Activated T-helper 1 cell treated with anti-CD3 and anti-CD28 coated beads, Interleukin-12 subunit alpha, Interleukin-12 subunit beta, Interleukin-2, Interleukin-4 antibody, amounts not matched to agents 30 ng/mL and 10 ng/mL and 1 ng/mL, durations not matched to agents 14 hours and 24 hours and 36 hours (primary cell): ENCODE measurements at regions not wholly inside any gene's neighbourhood (a gene's known extent, or its start where the extent isn't known, plus 50 kb on each side); places are given as distances from the start of the nearest gene placed in this dataset.

Experiments used
- DNase-seq: peaks from one replicate; pipeline ENCODE4 v3.0.0; 2021; ENCODE audit warnings: low spot score
- H3K27ac Mint-ChIP-seq: one replicate; pipeline ENCODE4 v1.8.0; 2021; ENCODE audit warnings: mild to moderate bottlenecking, mixed read lengths
- H3K27me3 Mint-ChIP-seq: one replicate; pipeline ENCODE4 v1.8.0; 2022; ENCODE audit warnings: mild to moderate bottlenecking, moderate library complexity, mixed read lengths; ENCODE audit not compliant: insufficient read depth
- H3K36me3 Mint-ChIP-seq: one replicate; pipeline ENCODE4 v1.8.0; 2021; ENCODE audit warnings: low read depth, mixed read lengths
- H3K4me1 Mint-ChIP-seq: one replicate; pipeline ENCODE4 v1.8.0; 2021; ENCODE audit warnings: low read depth, mixed read lengths
- H3K4me3 Mint-ChIP-seq: one replicate; pipeline ENCODE4 v1.8.0; 2021; ENCODE audit warnings: mild to moderate bottlenecking, moderate library complexity, mixed read lengths
- H3K9me3 Mint-ChIP-seq: one replicate; pipeline ENCODE4 v1.8.0; 2021; ENCODE audit warnings: mixed read lengths
- intact Hi-C: fragments of 100-400 bp; cut with micrococcal nuclease; formaldehyde crosslinking; loops from one replicate; pipeline ENCODE4 v1.15.1; 2024

- Mint-ChIP-seq H3K9me3 (no peaks in the 10 kb centered on the region), H3K27ac (peak overlapping the region; percentile 87), H3K4me3 (no peak overlapping the region), H3K4me1 (no peaks in the 10 kb centered on the region), H3K36me3 (no peaks in the 10 kb centered on the region), H3K27me3 (no peaks in the 10 kb centered on the region)
- DNase-seq, result no peak
- intact Hi-C loops, result no loop called here
Observed at GRCh38 chr7:41134300-41135255, 568.3 kb downstream of the INHBA start.

DNA sequence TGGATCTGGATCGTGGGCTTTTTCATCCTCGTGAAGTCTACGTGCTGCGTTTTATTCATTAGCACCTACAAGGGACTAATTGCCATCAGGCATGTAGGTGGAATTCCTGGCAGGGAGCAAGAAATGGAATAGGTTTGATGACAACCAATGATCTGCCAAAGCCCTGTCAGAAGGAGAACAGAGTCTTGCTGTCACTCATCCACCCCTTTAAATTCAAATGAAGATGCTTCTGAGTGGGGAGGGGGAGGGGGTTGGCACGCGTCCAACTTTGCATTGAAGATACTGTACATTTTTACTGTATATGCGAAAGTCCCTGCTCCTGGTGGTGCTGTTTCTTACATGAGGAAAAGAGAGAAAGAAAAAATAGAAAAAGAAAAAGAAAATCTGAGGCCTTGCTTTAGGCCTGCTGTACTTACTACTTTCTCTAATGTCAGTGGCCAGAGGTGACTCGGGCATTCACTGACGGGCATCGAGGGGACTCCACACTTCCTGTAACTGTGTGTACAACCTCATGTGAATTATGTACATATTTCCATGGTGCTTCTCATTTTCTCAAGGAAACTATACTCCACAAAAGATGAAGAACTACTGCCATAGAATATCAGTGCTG, 569.1 kb downstream of the INHBA start:
- H3K36me3 Mint-ChIP-seq, result no peaks in the 10 kb centered on the region
- H3K27me3 Mint-ChIP-seq, result no peaks in the 10 kb centered on the region
- DNase-seq, result no peak
- H3K9me3 Mint-ChIP-seq, result no peaks in the 10 kb centered on the region
- H3K27ac Mint-ChIP-seq, result no peak overlapping the region
- H3K4me3 Mint-ChIP-seq, result no peak overlapping the region
- intact Hi-C loops, result no loop called here
- H3K4me1 Mint-ChIP-seq, result no peaks in the 10 kb centered on the region

- no peak for DNase-seq
- H3K27me3 Mint-ChIP-seq, result no peaks in the 10 kb centered on the region
- intact Hi-C loops, result no loop called here
- H3K9me3 Mint-ChIP-seq, result no peaks in the 10 kb centered on the region
- no peaks in the 10 kb centered on the region for H3K4me1 Mint-ChIP-seq
- no peak overlapping the region for H3K27ac Mint-ChIP-seq
- H3K36me3 Mint-ChIP-seq, result no peaks in the 10 kb centered on the region
- H3K4me3 Mint-ChIP-seq, result no peak overlapping the region
Observed at GRCh38 chr7:41131956-41132355, 570.9 kb downstream of the INHBA start.

- Mint-ChIP-seq H3K4me3 (no peak overlapping the region), H3K27ac (no peak overlapping the region), H3K36me3 (no peaks in the 10 kb centered on the region), H3K4me1 (no peaks in the 10 kb centered on the region), H3K9me3 (no peaks in the 10 kb centered on the region), H3K27me3 (no peaks in the 10 kb centered on the region)
- intact Hi-C loops, result no loop called here
- no peak for DNase-seq
Observed at GRCh38 chr7:41130561-41131236, 572.2 kb downstream of the INHBA start.

GRCh38 chr7:41130086-41130485, 572.8 kb downstream of the INHBA start:
- H3K27me3 Mint-ChIP-seq, result no peaks in the 10 kb centered on the region
- DNase-seq, result no peak
- no peak overlapping the region for H3K4me3 Mint-ChIP-seq
- intact Hi-C loops, result no loop called here
- no peaks in the 10 kb centered on the region for H3K4me1 Mint-ChIP-seq
- H3K27ac Mint-ChIP-seq, result no peak overlapping the region
- no peaks in the 10 kb centered on the region for H3K36me3 Mint-ChIP-seq
- H3K9me3 Mint-ChIP-seq, result no peaks in the 10 kb centered on the region

- Mint-ChIP-seq H3K4me3 (no peak overlapping the region), H3K27ac (no peak overlapping the region), H3K4me1 (no peaks in the 10 kb centered on the region), H3K36me3 (no peaks in the 10 kb centered on the region), H3K27me3 (no peaks in the 10 kb centered on the region), H3K9me3 (peaks cover 4% of the 10 kb centered on the region)
- no peak for DNase-seq
- intact Hi-C loops, result no loop called here
Observed at GRCh38 chr7:41125343-41125742, 577.5 kb downstream of the INHBA start.

GRCh38 chr7:41122256-41122987, 580.5 kb downstream of the INHBA start:
- Mint-ChIP-seq H3K27me3 (no peaks in the 10 kb centered on the region), H3K36me3 (no peaks in the 10 kb centered on the region), H3K4me3 (no peak overlapping the region), H3K27ac (no peak overlapping the region), H3K9me3 (peaks cover 12% of the 10 kb centered on the region), H3K4me1 (no peaks in the 10 kb centered on the region)
- intact Hi-C loops, result no loop called here
- DNase-seq, result no peak

GRCh38 chr7:41121228-41121627, 581.7 kb downstream of the INHBA start:
- Mint-ChIP-seq H3K4me3 (no peak overlapping the region), H3K4me1 (no peaks in the 10 kb centered on the region), H3K27ac (no peak overlapping the region), H3K9me3 (peaks cover 12% of the 10 kb centered on the region), H3K27me3 (no peaks in the 10 kb centered on the region), H3K36me3 (no peaks in the 10 kb centered on the region)
- intact Hi-C loops, result no loop called here
- no peak for DNase-seq

GRCh38 chr7:41118486-41118885, 584.4 kb downstream of the INHBA start:
- H3K27ac Mint-ChIP-seq, result no peak overlapping the region
- no peaks in the 10 kb centered on the region for H3K27me3 Mint-ChIP-seq
- intact Hi-C loops, result no loop called here
- no peaks in the 10 kb centered on the region for H3K4me1 Mint-ChIP-seq
- no peaks in the 10 kb centered on the region for H3K36me3 Mint-ChIP-seq
- H3K9me3 Mint-ChIP-seq, result peaks cover 12% of the 10 kb centered on the region
- H3K4me3 Mint-ChIP-seq, result no peak overlapping the region
- no peak for DNase-seq

GRCh38 chr7:41117431-41117830, 585.5 kb downstream of the INHBA start:
- Mint-ChIP-seq H3K27ac (no peak overlapping the region), H3K27me3 (no peaks in the 10 kb centered on the region), H3K4me1 (no peaks in the 10 kb centered on the region), H3K4me3 (no peak overlapping the region), H3K36me3 (no peaks in the 10 kb centered on the region), H3K9me3 (peaks cover 9% of the 10 kb centered on the region)
- intact Hi-C loops, result no loop called here
- no peak for DNase-seq

- H3K9me3 Mint-ChIP-seq, result peaks cover 9% of the 10 kb centered on the region
- H3K27me3 Mint-ChIP-seq, result no peaks in the 10 kb centered on the region
- H3K4me3 Mint-ChIP-seq, result no peak overlapping the region
- DNase-seq, result no peak
- no peaks in the 10 kb centered on the region for H3K4me1 Mint-ChIP-seq
- no peaks in the 10 kb centered on the region for H3K36me3 Mint-ChIP-seq
- intact Hi-C loops, result no loop called here
- H3K27ac Mint-ChIP-seq, result no peak overlapping the region
Observed at GRCh38 chr7:41116817-41117216, 586.1 kb downstream of the INHBA start.

GRCh38 chr7:41116337-41116736, 586.6 kb downstream of the INHBA start:
- no peak overlapping the region for H3K27ac Mint-ChIP-seq
- intact Hi-C loops, result no loop called here

More at GRCh38 chr7:41116337-41116736, 586.6 kb downstream of the INHBA start:
- no peak overlapping the region for H3K4me3 Mint-ChIP-seq
- no peaks in the 10 kb centered on the region for H3K27me3 Mint-ChIP-seq
- no peaks in the 10 kb centered on the region for H3K4me1 Mint-ChIP-seq
- no peak for DNase-seq
- no peaks in the 10 kb centered on the region for H3K36me3 Mint-ChIP-seq
- peaks cover 9% of the 10 kb centered on the region for H3K9me3 Mint-ChIP-seq
